Transverse colon (tissue), 4 donors: ENCODE measurements at regions not wholly inside any gene's neighbourhood (a gene's known extent, or its start where the extent isn't known, plus 50 kb on each side); places are given as distances from the start of the nearest gene placed in this dataset.

Experiments used
- CTCF ChIP-seq, 5 experiments: fragments of 200-600 bp in 3 of 5; fragments of 450-650 bp in 2 of 5; sonication (generic) in 3 of 5; IDR thresholded peaks; 1 replicate in 2 of 5; 2 replicates in 3 of 5; pipeline ENCODE4 v1.5.1; 2016 to 2017; ENCODE audit warnings: antibody characterized with exemption in 5 of 5, inconsistent platforms in 3 of 5, mild to moderate bottlenecking in 2 of 5, moderate library complexity in 1 of 5
- EP300 ChIP-seq: sonication (generic); formaldehyde crosslinking; IDR thresholded peaks from one replicate; pipeline ENCODE4 v1.6.1; 2017; ENCODE audit warnings: antibody characterized with exemption, low read depth
- POLR2A ChIP-seq: fragments of 450-650 bp; IDR thresholded peaks from one replicate; pipeline ENCODE4 v1.6.1; 2016; ENCODE audit warnings: antibody characterized with exemption, mild to moderate bottlenecking, moderate library complexity
- POLR2AphosphoS5 ChIP-seq, 3 donors: sonication (generic); formaldehyde crosslinking; IDR thresholded peaks; one replicate each; pipeline ENCODE4 v1.6.1; 2016; ENCODE audit warnings: antibody characterized with exemption in 3 of 3

- TF ChIP-seq CTCF (IDR thresholded peaks at IDR 0.05) (no peak), POLR2AphosphoS5 (IDR thresholded peaks at IDR 0.05) (no peak), POLR2A (no peak), EP300 (no peak)
Measured at GRCh38 chr9:109996936-109997580, 210.9 kb downstream of the C9orf152 start.
